ENCODE measurements at regions not wholly inside any gene's neighbourhood (a gene's known extent, or its start where the extent isn't known, plus 50 kb on each side); places are given as distances from the start of the nearest gene placed in this dataset.

DNA sequence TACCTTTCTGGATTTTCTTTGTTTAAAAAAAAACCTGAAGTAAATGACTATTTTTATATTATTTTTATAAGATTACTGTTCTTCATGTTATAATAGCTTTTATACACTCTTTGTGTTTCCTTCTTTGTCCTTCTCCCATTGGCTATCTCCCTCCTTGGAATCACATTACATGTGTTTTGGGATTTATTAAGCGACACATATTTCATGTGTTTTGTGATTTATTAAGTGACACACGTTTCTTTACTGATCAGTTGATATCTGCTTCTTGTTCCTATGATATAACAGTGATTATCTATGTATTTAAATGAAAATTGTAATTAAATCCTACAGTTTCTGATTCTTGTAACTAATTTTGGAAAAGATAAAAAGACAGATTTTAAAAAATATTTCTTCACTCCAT lies 817.3 kb upstream of the AGA start:
- no peak for TF ChIP-seq POLR2A (IDR thresholded peaks at IDR 0.05)
- TF ChIP-seq, protein P1, sequence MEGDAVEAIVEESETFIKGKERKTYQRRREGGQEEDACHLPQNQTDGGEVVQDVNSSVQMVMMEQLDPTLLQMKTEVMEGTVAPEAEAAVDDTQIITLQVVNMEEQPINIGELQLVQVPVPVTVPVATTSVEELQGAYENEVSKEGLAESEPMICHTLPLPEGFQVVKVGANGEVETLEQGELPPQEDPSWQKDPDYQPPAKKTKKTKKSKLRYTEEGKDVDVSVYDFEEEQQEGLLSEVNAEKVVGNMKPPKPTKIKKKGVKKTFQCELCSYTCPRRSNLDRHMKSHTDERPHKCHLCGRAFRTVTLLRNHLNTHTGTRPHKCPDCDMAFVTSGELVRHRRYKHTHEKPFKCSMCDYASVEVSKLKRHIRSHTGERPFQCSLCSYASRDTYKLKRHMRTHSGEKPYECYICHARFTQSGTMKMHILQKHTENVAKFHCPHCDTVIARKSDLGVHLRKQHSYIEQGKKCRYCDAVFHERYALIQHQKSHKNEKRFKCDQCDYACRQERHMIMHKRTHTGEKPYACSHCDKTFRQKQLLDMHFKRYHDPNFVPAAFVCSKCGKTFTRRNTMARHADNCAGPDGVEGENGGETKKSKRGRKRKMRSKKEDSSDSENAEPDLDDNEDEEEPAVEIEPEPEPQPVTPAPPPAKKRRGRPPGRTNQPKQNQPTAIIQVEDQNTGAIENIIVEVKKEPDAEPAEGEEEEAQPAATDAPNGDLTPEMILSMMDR (IDR thresholded peaks at IDR 0.05), result no peak

Measured in heart left ventricle (tissue), 13 donors.